Mucosa of rectum (tissue), 2 donors: ENCODE measurements at regions not wholly inside any gene's neighbourhood (a gene's known extent, or its start where the extent isn't known, plus 50 kb on each side); places are given as distances from the start of the nearest gene placed in this dataset.

Experiments
- H3K27ac ChIP-seq, 2 donors: one replicate each; pipeline ENCODE4 v1.7.0; 2013; ENCODE audit warnings: inconsistent platforms in 2 of 2, low read depth in 2 of 2, low read length in 2 of 2
- H3K27me3 ChIP-seq, 2 donors: one replicate each; pipeline ENCODE4 v1.7.0; 2013; ENCODE audit warnings: low read length in 2 of 2; ENCODE audit not compliant: control insufficient read depth in 2 of 2, insufficient read depth in 2 of 2
- H3K36me3 ChIP-seq, 2 donors: one replicate each; pipeline ENCODE4 v1.7.0; 2013; ENCODE audit warnings: low read length in 2 of 2; ENCODE audit not compliant: control insufficient read depth in 2 of 2, insufficient read depth in 2 of 2
- H3K4me1 ChIP-seq, 2 donors: one replicate each; pipeline ENCODE4 v1.7.0; 2013; ENCODE audit warnings: low read length in 2 of 2, mild to moderate bottlenecking in 1 of 2; ENCODE audit not compliant: control insufficient read depth in 2 of 2, insufficient read depth in 2 of 2
- H3K4me3 ChIP-seq, 2 donors: one replicate each; pipeline ENCODE4 v1.7.0; 2013; ENCODE audit warnings: low read length in 2 of 2
- H3K9ac ChIP-seq, 2 donors: one replicate each; pipeline ENCODE4 v1.7.0; 2013; ENCODE audit warnings: low read length in 2 of 2, low read depth in 1 of 2, mild to moderate bottlenecking in 1 of 2
- H3K9me3 ChIP-seq, 2 donors: one replicate each; pipeline ENCODE4 v1.7.0; 2013; ENCODE audit warnings: low read length in 2 of 2; ENCODE audit not compliant: control insufficient read depth in 2 of 2
- donor health status: healthy.
- donor health status: Normal muscosa, but diverticular disease.

GRCh38 chr14:62429683-62430082 lies 615.6 kb downstream of the KCNH5 start:
- H3K4me3 ChIP-seq: no peak overlapping the region
- no peak overlapping the region for H3K27ac ChIP-seq
- H3K36me3 ChIP-seq: no peaks in the 10 kb centered on the region
- no peaks in the 10 kb centered on the region for H3K4me1 ChIP-seq
- H3K27me3 ChIP-seq: no peaks in the 10 kb centered on the region
- H3K9ac ChIP-seq: no peak overlapping the region
- peaks cover 0 to 4% of the 10 kb centered on the region in 2 donors for H3K9me3 ChIP-seq

GRCh38 chr14:62431496-62431895 lies 613.8 kb downstream of the KCNH5 start:
- no peaks in the 10 kb centered on the region for H3K4me1 ChIP-seq
- no peaks in the 10 kb centered on the region for H3K27me3 ChIP-seq
- H3K27ac ChIP-seq: no peak overlapping the region
- H3K36me3 ChIP-seq: no peaks in the 10 kb centered on the region
- peaks cover 0 to 4% of the 10 kb centered on the region in 2 donors for H3K9me3 ChIP-seq
- no peak overlapping the region for H3K4me3 ChIP-seq
- H3K9ac ChIP-seq: no peak overlapping the region

- Histone ChIP-seq H3K4me3 (no peak overlapping the region), H3K9me3 (peaks cover 0 to 4% of the 10 kb centered on the region in 2 donors)
Observed at GRCh38 chr14:62432955-62433354, 612.3 kb downstream of the KCNH5 start.

GRCh38 chr14:62436261-62436660 lies 609.0 kb downstream of the KCNH5 start:
- Histone ChIP-seq H3K9ac (no peak overlapping the region), H3K36me3 (no peaks in the 10 kb centered on the region), H3K4me3 (no peak overlapping the region), H3K27ac (no peak overlapping the region), H3K27me3 (no peaks in the 10 kb centered on the region), H3K9me3 (peaks cover 14 to 18% of the 10 kb centered on the region in 2 donors), H3K4me1 (no peaks in the 10 kb centered on the region)

More at GRCh38 chr14:62432955-62433354, 612.3 kb downstream of the KCNH5 start:
- no peak overlapping the region for H3K27ac ChIP-seq
- H3K36me3 ChIP-seq: no peaks in the 10 kb centered on the region
- no peaks in the 10 kb centered on the region for H3K4me1 ChIP-seq
- no peaks in the 10 kb centered on the region for H3K27me3 ChIP-seq
- no peak overlapping the region for H3K9ac ChIP-seq

- H3K27me3 ChIP-seq: no peaks in the 10 kb centered on the region
- no peaks in the 10 kb centered on the region for H3K4me1 ChIP-seq
- H3K9ac ChIP-seq: no peak overlapping the region
- H3K9me3 ChIP-seq: peaks cover 15 to 16% of the 10 kb centered on the region in 2 donors
- no peaks in the 10 kb centered on the region for H3K36me3 ChIP-seq
- H3K27ac ChIP-seq: no peak overlapping the region
- no peak overlapping the region for H3K4me3 ChIP-seq
Observed at GRCh38 chr14:62439210-62439609, 606.0 kb downstream of the KCNH5 start.

GRCh38 chr14:62443796-62444195 lies 601.5 kb downstream of the KCNH5 start:
- peaks cover 15 to 16% of the 10 kb centered on the region in 2 donors for H3K9me3 ChIP-seq
- no peak overlapping the region for H3K4me3 ChIP-seq
- no peak overlapping the region for H3K27ac ChIP-seq
- H3K27me3 ChIP-seq: no peaks in the 10 kb centered on the region
- no peak overlapping the region for H3K9ac ChIP-seq
- no peaks in the 10 kb centered on the region for H3K4me1 ChIP-seq
- no peaks in the 10 kb centered on the region for H3K36me3 ChIP-seq

GRCh38 chr14:62445570-62445969 lies 599.7 kb downstream of the KCNH5 start:
- Histone ChIP-seq H3K9ac (no peak overlapping the region), H3K9me3 (peaks cover 8 to 9% of the 10 kb centered on the region in 2 donors)

GRCh38 chr14:62451221-62451620 lies 594.0 kb downstream of the KCNH5 start:
- Histone ChIP-seq H3K4me3 (no peak overlapping the region), H3K9ac (no peak overlapping the region), H3K36me3 (no peaks in the 10 kb centered on the region), H3K27me3 (no peaks in the 10 kb centered on the region), H3K27ac (no peak overlapping the region), H3K9me3 (peaks cover 0 to 7% of the 10 kb centered on the region in 2 donors), H3K4me1 (no peaks in the 10 kb centered on the region)

More at GRCh38 chr14:62445570-62445969, 599.7 kb downstream of the KCNH5 start:
- Histone ChIP-seq H3K36me3 (no peaks in the 10 kb centered on the region), H3K4me3 (no peak overlapping the region), H3K27me3 (no peaks in the 10 kb centered on the region), H3K4me1 (no peaks in the 10 kb centered on the region), H3K27ac (no peak overlapping the region)

- H3K9ac ChIP-seq: no peak overlapping the region
- H3K4me3 ChIP-seq: no peak overlapping the region
- H3K27ac ChIP-seq: no peak overlapping the region
- no peaks in the 10 kb centered on the region for H3K27me3 ChIP-seq
- no peaks in the 10 kb centered on the region for H3K4me1 ChIP-seq
- H3K9me3 ChIP-seq: peaks cover 0 to 7% of the 10 kb centered on the region in 2 donors
- no peaks in the 10 kb centered on the region for H3K36me3 ChIP-seq
Observed at GRCh38 chr14:62453226-62453625, 592.0 kb downstream of the KCNH5 start.

GRCh38 chr14:62455446-62455845 lies 589.8 kb downstream of the KCNH5 start:
- H3K4me1 ChIP-seq: no peaks in the 10 kb centered on the region
- H3K4me3 ChIP-seq: no peak overlapping the region
- H3K27me3 ChIP-seq: no peaks in the 10 kb centered on the region
- H3K9me3 ChIP-seq: peaks cover 0 to 6% of the 10 kb centered on the region in 2 donors
- no peak overlapping the region for H3K27ac ChIP-seq
- H3K9ac ChIP-seq: no peak overlapping the region
- no peaks in the 10 kb centered on the region for H3K36me3 ChIP-seq

GRCh38 chr14:62462988-62463387 lies 582.3 kb downstream of the KCNH5 start:
- Histone ChIP-seq H3K9ac (no peak overlapping the region), H3K27me3 (no peaks in the 10 kb centered on the region), H3K4me3 (no peak overlapping the region), H3K9me3 (peaks cover 0 to 4% of the 10 kb centered on the region in 2 donors), H3K27ac (no peak overlapping the region), H3K36me3 (no peaks in the 10 kb centered on the region), H3K4me1 (no peaks in the 10 kb centered on the region)
